HEK293 (cell line): ENCODE measurements at regions not wholly inside any gene's neighbourhood (a gene's known extent, or its start where the extent isn't known, plus 50 kb on each side); places are given as distances from the start of the nearest gene placed in this dataset.

Experiments
- CTCF ChIA-PET: fragments of 350-600 bp; formaldehyde crosslinking; extraction: SDS; loops from one replicate; lab custom pipeline; 2021; ENCODE audit warnings: antibody characterized with exemption; lab: Yijun Ruan, JAX
- POLR2A ChIA-PET: fragments of 300-600 bp; formaldehyde crosslinking; extraction: SDS; loops from one replicate; lab custom pipeline; 2020; ENCODE audit warnings: antibody characterized with exemption, inconsistent platforms; lab: Yijun Ruan, JAX
- H3K27ac ChIP-seq: fragments of 200-500 bp; sonication (Bioruptor generic); 2 replicates; pipeline ENCODE4 v1.5.1; 2014; ENCODE audit warnings: low read depth, low read length, control low read depth, inconsistent platforms; ENCODE audit errors: extremely low read depth
- H3K36me3 ChIP-seq, 2 experiments: fragments of 200-500 bp in 1 of 2; sonication (Bioruptor generic) in 1 of 2; 1 replicate in 1 of 2; 2 replicates in 1 of 2; pipeline ENCODE4 v1.5.1; 2014 to 2017; ENCODE audit warnings: inconsistent platforms in 2 of 2, low read length in 2 of 2; ENCODE audit not compliant: control insufficient read depth in 2 of 2, insufficient read depth in 1 of 2
- H3K4me1 ChIP-seq: fragments of 200-500 bp; sonication (Bioruptor generic); 2 replicates; pipeline ENCODE4 v1.5.1; 2014; ENCODE audit warnings: mild to moderate bottlenecking, low read length, inconsistent platforms; ENCODE audit not compliant: control insufficient read depth, insufficient read depth
- H3K4me3 ChIP-seq: 2 replicates; pipeline ENCODE4 v1.5.1; 2011; ENCODE audit warnings: low read depth, mild to moderate bottlenecking, control low read depth, low read length, moderate library complexity
- H3K9me3 ChIP-seq: fragments of 200-500 bp; sonication (Bioruptor generic); 2 replicates; pipeline ENCODE4 v1.5.1; 2014; ENCODE audit warnings: low read depth, low read length, inconsistent platforms; ENCODE audit not compliant: control insufficient read depth, insufficient read depth
- HOXA7 ChIP-seq: sonication (generic); formaldehyde crosslinking; IDR thresholded peaks from 2 replicates; pipeline ENCODE4 v1.8.1; 2022; ENCODE audit warnings: missing genetic modification reagents, borderline replicate concordance
- RBAK ChIP-seq: fragments of 450-650 bp; formaldehyde crosslinking; IDR thresholded peaks from 2 replicates; pipeline ENCODE4 v1.5.1; 2016; ENCODE audit warnings: missing biosample characterization, missing genetic modification characterization
- SCRT1 ChIP-seq: fragments of 450-650 bp; formaldehyde crosslinking; IDR thresholded peaks from 2 replicates; pipeline ENCODE4 v1.5.1; 2016; ENCODE audit warnings: missing biosample characterization, missing genetic modification characterization, borderline replicate concordance
- SCRT2 ChIP-seq: fragments of 450-650 bp; formaldehyde crosslinking; IDR thresholded peaks from 2 replicates; pipeline ENCODE4 v1.5.1; 2016; ENCODE audit warnings: missing biosample characterization, missing genetic modification characterization
- SP2 ChIP-seq: fragments of 450-650 bp; formaldehyde crosslinking; IDR thresholded peaks from 2 replicates; pipeline ENCODE4 v1.5.1; 2016; ENCODE audit warnings: missing biosample characterization, missing genetic modification characterization
- ZBTB1 ChIP-seq: fragments of 450-650 bp; formaldehyde crosslinking; IDR thresholded peaks from 2 replicates; pipeline ENCODE4 v1.5.1; 2016; ENCODE audit warnings: missing biosample characterization, missing genetic modification characterization
- ZEB2 ChIP-seq: fragments of 450-650 bp; formaldehyde crosslinking; IDR thresholded peaks from 2 replicates; pipeline ENCODE4 v1.5.1; 2016; ENCODE audit warnings: missing biosample characterization, missing genetic modification characterization
- ZNF274 ChIP-seq, 2 experiments: fragments of 200-500 bp in 1 of 2; fragments of 450-650 bp in 1 of 2; sonication (Bioruptor generic) in 1 of 2; formaldehyde crosslinking in 1 of 2; IDR thresholded peaks; 2 replicates each; pipeline versions ENCODE4 v1.5.1 to v1.6.1; 2014 to 2016; ENCODE audit warnings: borderline replicate concordance in 1 of 2, inconsistent platforms in 1 of 2, low read length in 1 of 2, missing biosample characterization in 1 of 2, missing genetic modification characterization in 1 of 2
- ZNF350 ChIP-seq: fragments of 450-650 bp; formaldehyde crosslinking; IDR thresholded peaks from 2 replicates; pipeline ENCODE4 v1.5.0; 2017; ENCODE audit warnings: missing biosample characterization, mild to moderate bottlenecking, missing genetic modification characterization
- ZNF391 ChIP-seq: fragments of 450-650 bp; formaldehyde crosslinking; IDR thresholded peaks from 2 replicates; pipeline ENCODE4 v1.5.1; 2016; ENCODE audit warnings: low read depth, missing biosample characterization, missing genetic modification characterization, borderline replicate concordance
- ZNF544 ChIP-seq: fragments of 450-650 bp; formaldehyde crosslinking; IDR thresholded peaks from 2 replicates; pipeline ENCODE4 v1.5.0; 2017; ENCODE audit warnings: missing biosample characterization, missing genetic modification characterization
- ZNF596 ChIP-seq: fragments of 450-650 bp; IDR thresholded peaks from 2 replicates; pipeline ENCODE4 v1.5.0; 2018; ENCODE audit warnings: missing biosample characterization, mild to moderate bottlenecking, missing genetic modification characterization, moderate library complexity
- ZNF654 ChIP-seq: fragments of 450-650 bp; formaldehyde crosslinking; IDR thresholded peaks from 2 replicates; pipeline ENCODE4 v1.5.1; 2016; ENCODE audit warnings: low read depth, missing biosample characterization, missing genetic modification characterization
- ZNF664 ChIP-seq: fragments of 450-650 bp; formaldehyde crosslinking; IDR thresholded peaks from 2 replicates; pipeline ENCODE4 v1.5.1; 2016; ENCODE audit warnings: missing biosample characterization, missing genetic modification characterization
- TF ChIP-seq, protein P1 (sequence below): fragments of 450-650 bp; formaldehyde crosslinking; IDR thresholded peaks from 2 replicates; pipeline ENCODE4 v1.5.1; 2016; ENCODE audit warnings: missing biosample characterization, missing genetic modification characterization
- TF ChIP-seq, protein P2 (sequence below): fragments of 450-650 bp; formaldehyde crosslinking; IDR thresholded peaks from 2 replicates; pipeline ENCODE4 v1.5.1; 2016; ENCODE audit warnings: missing biosample characterization, missing genetic modification characterization
- TF ChIP-seq, protein P3 (sequence below): fragments of 450-650 bp; formaldehyde crosslinking; IDR thresholded peaks from 2 replicates; pipeline ENCODE4 v1.5.1; 2016; ENCODE audit warnings: missing biosample characterization, missing genetic modification characterization
- TF ChIP-seq, protein P4 (sequence below): fragments of 450-650 bp; formaldehyde crosslinking; IDR thresholded peaks from 2 replicates; pipeline ENCODE4 v1.5.1; 2016; ENCODE audit warnings: missing biosample characterization, missing genetic modification characterization, borderline replicate concordance
- TF ChIP-seq, protein P5 (sequence below): fragments of 450-650 bp; formaldehyde crosslinking; IDR thresholded peaks from 2 replicates; pipeline ENCODE4 v1.5.1; 2016; ENCODE audit warnings: missing biosample characterization, missing genetic modification characterization

DNA sequence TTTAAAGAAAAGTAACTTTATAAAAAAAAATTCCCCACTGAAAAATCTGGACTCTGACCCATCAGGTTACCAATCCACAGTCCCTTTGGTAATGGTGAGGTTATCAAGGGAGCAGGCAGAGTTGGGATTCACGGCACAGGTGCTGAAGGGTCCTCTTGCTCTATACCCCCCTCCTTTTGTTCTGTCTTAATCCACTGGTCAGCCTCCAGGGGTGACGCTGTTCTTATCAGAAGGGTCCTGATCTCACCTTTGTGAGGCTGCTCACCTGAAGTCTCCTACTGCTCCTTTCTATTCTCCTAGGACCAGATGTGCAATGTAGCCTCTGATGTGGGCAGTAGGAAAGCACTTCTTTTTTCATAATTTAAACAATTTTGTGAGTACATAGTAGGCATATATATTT is 80.6 kb upstream of the E2F8 start (continued):
- TF ChIP-seq, protein P1, sequence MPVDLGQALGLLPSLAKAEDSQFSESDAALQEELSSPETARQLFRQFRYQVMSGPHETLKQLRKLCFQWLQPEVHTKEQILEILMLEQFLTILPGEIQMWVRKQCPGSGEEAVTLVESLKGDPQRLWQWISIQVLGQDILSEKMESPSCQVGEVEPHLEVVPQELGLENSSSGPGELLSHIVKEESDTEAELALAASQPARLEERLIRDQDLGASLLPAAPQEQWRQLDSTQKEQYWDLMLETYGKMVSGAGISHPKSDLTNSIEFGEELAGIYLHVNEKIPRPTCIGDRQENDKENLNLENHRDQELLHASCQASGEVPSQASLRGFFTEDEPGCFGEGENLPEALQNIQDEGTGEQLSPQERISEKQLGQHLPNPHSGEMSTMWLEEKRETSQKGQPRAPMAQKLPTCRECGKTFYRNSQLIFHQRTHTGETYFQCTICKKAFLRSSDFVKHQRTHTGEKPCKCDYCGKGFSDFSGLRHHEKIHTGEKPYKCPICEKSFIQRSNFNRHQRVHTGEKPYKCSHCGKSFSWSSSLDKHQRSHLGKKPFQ (tag by site-specific recombination): no peak
- TF ChIP-seq ZNF654 (tag by site-specific recombination) (no peak), ZNF391 (tag by site-specific recombination) (no peak), SCRT1 (no peak), ZNF544 (tag by site-specific recombination) (no peak), ZBTB1 (tag by site-specific recombination) (no peak), SCRT2 (tag by site-specific recombination) (no peak), ZNF350 (no peak), ZNF596 (tag by site-specific recombination) (no peak), SP2 (tag by site-specific recombination) (no peak), RBAK (tag by site-specific recombination) (no peak)
- TF ChIP-seq, protein P2, sequence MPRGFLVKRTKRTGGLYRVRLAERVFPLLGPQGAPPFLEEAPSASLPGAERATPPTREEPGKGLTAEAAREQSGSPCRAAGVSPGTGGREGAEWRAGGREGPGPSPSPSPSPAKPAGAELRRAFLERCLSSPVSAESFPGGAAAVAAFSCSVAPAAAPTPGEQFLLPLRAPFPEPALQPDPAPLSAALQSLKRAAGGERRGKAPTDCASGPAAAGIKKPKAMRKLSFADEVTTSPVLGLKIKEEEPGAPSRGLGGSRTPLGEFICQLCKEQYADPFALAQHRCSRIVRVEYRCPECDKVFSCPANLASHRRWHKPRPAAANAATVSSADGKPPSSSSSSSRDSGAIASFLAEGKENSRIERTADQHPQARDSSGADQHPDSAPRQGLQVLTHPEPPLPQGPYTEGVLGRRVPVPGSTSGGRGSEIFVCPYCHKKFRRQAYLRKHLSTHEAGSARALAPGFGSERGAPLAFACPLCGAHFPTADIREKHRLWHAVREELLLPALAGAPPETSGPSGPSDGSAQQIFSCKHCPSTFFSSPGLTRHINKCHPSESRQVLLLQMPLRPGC (tag by site-specific recombination): no peak
- TF ChIP-seq, protein P3, sequence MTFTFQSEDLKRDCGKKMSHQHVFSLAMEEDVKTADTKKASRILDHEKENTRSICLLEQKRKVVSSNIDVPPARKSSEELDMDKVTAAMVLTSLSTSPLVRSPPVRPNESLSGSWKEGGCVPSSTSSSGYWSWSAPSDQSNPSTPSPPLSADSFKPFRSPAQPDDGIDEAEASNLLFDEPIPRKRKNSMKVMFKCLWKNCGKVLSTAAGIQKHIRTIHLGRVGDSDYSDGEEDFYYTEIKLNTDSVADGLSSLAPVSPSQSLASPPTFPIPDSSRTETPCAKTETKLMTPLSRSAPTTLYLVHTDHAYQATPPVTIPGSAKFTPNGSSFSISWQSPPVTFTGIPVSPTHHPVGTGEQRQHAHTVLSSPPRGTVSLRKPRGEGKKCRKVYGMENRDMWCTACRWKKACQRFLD: no peak

DNA sequence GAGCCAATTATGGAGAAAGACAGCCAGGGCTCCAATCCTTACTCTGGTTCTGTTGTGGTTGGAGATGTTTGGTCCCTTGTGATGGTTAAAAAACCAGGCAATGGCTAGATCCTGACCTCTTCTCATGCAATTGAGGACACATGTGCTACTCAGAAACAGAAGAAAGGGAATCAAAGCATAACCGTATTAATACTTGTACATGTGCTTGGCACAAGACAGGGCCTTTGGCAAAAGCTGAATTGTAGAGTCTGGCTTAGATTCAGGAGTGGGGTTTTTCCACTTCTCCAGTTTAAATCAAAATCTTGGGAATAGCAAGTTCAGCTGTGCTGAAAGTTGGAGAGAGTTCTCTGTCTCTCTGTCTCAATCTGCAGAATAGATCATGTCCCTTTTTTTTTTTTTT is 80.1 kb upstream of the E2F8 start:
- Histone ChIP-seq H3K36me3 (no peaks in the 10 kb centered on the region), H3K27ac (no peak overlapping the region), H3K4me3 (no peak overlapping the region), H3K4me1 (no peaks in the 10 kb centered on the region), H3K9me3 (no peaks in the 10 kb centered on the region)
- ChIA-PET CTCF (no interaction called here), POLR2A (no interaction called here)
- TF ChIP-seq, protein P4, sequence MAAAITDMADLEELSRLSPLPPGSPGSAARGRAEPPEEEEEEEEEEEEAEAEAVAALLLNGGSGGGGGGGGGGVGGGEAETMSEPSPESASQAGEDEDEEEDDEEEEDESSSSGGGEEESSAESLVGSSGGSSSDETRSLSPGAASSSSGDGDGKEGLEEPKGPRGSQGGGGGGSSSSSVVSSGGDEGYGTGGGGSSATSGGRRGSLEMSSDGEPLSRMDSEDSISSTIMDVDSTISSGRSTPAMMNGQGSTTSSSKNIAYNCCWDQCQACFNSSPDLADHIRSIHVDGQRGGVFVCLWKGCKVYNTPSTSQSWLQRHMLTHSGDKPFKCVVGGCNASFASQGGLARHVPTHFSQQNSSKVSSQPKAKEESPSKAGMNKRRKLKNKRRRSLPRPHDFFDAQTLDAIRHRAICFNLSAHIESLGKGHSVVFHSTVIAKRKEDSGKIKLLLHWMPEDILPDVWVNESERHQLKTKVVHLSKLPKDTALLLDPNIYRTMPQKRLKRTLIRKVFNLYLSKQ: no peak
- TF ChIP-seq, protein P5, sequence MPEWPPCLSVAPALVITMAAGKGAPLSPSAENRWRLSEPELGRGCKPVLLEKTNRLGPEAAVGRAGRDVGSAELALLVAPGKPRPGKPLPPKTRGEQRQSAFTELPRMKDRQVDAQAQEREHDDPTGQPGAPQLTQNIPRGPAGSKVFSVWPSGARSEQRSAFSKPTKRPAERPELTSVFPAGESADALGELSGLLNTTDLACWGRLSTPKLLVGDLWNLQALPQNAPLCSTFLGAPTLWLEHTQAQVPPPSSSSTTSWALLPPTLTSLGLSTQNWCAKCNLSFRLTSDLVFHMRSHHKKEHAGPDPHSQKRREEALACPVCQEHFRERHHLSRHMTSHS (tag by site-specific recombination): no peak
- no peak for TF ChIP-seq ZEB2 (tag by site-specific recombination)
- TF ChIP-seq ZNF664 (tag by site-specific recombination): no peak
- no peak for TF ChIP-seq SCRT1
- TF ChIP-seq HOXA7 (CRISPR knock-in tag): no peak
- TF ChIP-seq ZNF654 (tag by site-specific recombination): no peak
- no peak for TF ChIP-seq ZNF274 (IDR thresholded peaks at IDR 0.05; ENCODE audit: low read length)
- no peak for TF ChIP-seq ZNF274 (tag by site-specific recombination; IDR thresholded peaks at IDR 0.05; ENCODE audit: borderline replicate concordance)
